Body of pancreas (tissue), 4 donors: ENCODE measurements at regions not wholly inside any gene's neighbourhood (a gene's known extent, or its start where the extent isn't known, plus 50 kb on each side); places are given as distances from the start of the nearest gene placed in this dataset.
A peak's percentile ranks its signal among the peaks of the same experiment; 100 is the strongest.
"Not testable (repeated sequence)": the region's sequence is repeated elsewhere in the genome, so short reads cannot be mapped to it uniquely, and the experiment has no call there.

Experiments
- ATAC-seq: fragments of 150-250 bp; one replicate; pipeline ENCODE4 v1.9.1; 2016
- DNase-seq, 4 donors: peaks; one replicate each; pipeline ENCODE4 v3.0.0-alpha.2; 2019
- H3K27ac ChIP-seq, 4 donors: fragments of 200-600 bp; sonication (generic); 1 replicate in 3 of 4; 2 replicates in 1 of 4; pipeline versions ENCODE4 v1.5.1 to v1.6.1; 2016 to 2019; ENCODE audit warnings: mild to moderate bottlenecking in 1 of 4, mixed read lengths in 1 of 4, moderate library complexity in 1 of 4
- H3K27me3 ChIP-seq, 2 donors: fragments of 200-600 bp; sonication (generic); one replicate each; pipeline ENCODE4 v1.6.0; 2016; ENCODE audit warnings: mild to moderate bottlenecking in 1 of 2
- H3K36me3 ChIP-seq, 2 donors: fragments of 200-600 bp; sonication (generic); replicated peaks in 1 of 2; 2 replicates each; pipeline ENCODE4 v1.5.1; 2016; ENCODE audit warnings: low read depth in 2 of 2; ENCODE audit not compliant: insufficient read depth in 1 of 2
- H3K4me1 ChIP-seq: fragments of 200-600 bp; sonication (generic); one replicate; pipeline ENCODE4 v1.6.0; 2016
- H3K4me3 ChIP-seq, 2 donors: fragments of 200-600 bp; sonication (generic); 1 replicate in 1 of 2; 2 replicates in 1 of 2; pipeline ENCODE4 v1.5.1; 2016 to 2019
- H3K9me3 ChIP-seq, 3 donors: fragments of 200-600 bp; sonication (generic); 1 replicate in 2 of 3; 2 replicates in 1 of 3; pipeline ENCODE4 v1.5.1; 2016
- POLR2A ChIP-seq, 3 donors: fragments of 450-650 bp; IDR thresholded peaks; one replicate each; pipeline ENCODE4 v1.6.1; 2016; ENCODE audit warnings: antibody characterized with exemption in 3 of 3, mild to moderate bottlenecking in 2 of 3
- WGBS, 2 donors: methylation state at CpG; one replicate each; pipeline ENCODE4 v1.1.5; 2017; 5-methylcytosine and 5-hydroxymethylcytosine counted together
- intact Hi-C: fragments of 100-400 bp; cut with DNase I; formaldehyde crosslinking; loops from one replicate; pipeline ENCODE4 v1.15.1; 2023
- TF ChIP-seq, protein P1 (sequence below), 7 experiments: fragments of 450-650 bp in 4 of 7; fragments of 200-600 bp in 3 of 7; sonication (generic) in 3 of 7; IDR thresholded peaks; one replicate each; pipeline ENCODE4 v1.5.1; 2016 to 2019; ENCODE audit warnings: antibody characterized with exemption in 7 of 7

DNA sequence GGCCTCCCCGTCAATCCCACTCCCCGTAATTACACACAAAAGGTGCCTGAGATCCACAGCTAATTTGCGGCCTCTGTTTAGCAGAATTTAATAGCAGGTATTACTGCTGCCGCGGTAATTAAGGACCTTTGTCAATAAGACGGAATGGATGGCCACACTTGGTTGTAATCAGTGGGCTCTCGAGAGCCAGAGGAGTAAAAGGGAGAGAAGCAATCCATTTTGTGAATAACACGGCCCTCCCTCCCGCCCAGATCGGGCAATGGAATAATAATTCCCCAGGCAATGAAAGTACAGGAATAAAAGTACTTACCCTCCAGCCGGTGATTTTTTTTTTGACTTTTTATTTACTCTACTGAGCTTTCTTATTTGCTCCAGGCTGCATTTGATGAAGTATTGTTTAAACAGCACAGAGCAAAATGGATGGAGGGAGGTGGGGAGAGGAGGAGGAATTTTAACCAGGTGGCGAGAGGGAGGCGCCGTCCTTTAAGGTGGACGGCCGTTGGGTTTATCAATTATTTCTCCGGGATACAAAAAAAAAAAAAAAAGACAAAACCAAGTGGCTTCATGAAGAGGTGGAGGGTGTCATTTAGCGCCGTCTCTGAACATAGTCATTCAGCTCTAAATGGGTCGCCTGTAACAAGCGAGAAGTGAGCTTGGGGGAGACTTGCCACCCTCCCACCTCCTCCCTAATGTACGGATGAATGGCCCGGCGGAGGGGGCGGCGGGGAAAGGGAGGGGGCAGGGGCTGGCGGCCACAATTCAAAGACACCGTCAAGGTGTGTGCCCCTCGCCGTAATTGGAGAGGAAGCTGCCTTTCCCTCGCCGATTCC lies 120.3 kb downstream of the BUB3 start:
- no peak overlapping the region for H3K4me3 ChIP-seq
- no peak for ATAC-seq

GRCh38 chr10:123275136-123275564 lies 120.9 kb downstream of the BUB3 start:
- H3K36me3 ChIP-seq: no peaks in the 10 kb centered on the region
- intact Hi-C loops: no loop called here
- peak in 1 of 4 donors; percentile 18 for DNase-seq
- H3K4me1 ChIP-seq: peaks cover 8% of the 10 kb centered on the region
- H3K9me3 ChIP-seq: no peaks in the 10 kb centered on the region
- ATAC-seq: no peak
- no peaks in the 10 kb centered on the region for H3K27me3 ChIP-seq
- WGBS, 2 donors: 2 to 3% methylated on average over 14 of the region's 14 CpGs
- no peak for TF ChIP-seq POLR2A (IDR thresholded peaks at IDR 0.05)
- TF ChIP-seq, protein P1, sequence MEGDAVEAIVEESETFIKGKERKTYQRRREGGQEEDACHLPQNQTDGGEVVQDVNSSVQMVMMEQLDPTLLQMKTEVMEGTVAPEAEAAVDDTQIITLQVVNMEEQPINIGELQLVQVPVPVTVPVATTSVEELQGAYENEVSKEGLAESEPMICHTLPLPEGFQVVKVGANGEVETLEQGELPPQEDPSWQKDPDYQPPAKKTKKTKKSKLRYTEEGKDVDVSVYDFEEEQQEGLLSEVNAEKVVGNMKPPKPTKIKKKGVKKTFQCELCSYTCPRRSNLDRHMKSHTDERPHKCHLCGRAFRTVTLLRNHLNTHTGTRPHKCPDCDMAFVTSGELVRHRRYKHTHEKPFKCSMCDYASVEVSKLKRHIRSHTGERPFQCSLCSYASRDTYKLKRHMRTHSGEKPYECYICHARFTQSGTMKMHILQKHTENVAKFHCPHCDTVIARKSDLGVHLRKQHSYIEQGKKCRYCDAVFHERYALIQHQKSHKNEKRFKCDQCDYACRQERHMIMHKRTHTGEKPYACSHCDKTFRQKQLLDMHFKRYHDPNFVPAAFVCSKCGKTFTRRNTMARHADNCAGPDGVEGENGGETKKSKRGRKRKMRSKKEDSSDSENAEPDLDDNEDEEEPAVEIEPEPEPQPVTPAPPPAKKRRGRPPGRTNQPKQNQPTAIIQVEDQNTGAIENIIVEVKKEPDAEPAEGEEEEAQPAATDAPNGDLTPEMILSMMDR (IDR thresholded peaks at IDR 0.05): no peak
- no peak overlapping the region for H3K27ac ChIP-seq
- H3K4me3 ChIP-seq: no peak overlapping the region

More for the DNA sequence above, 120.3 kb downstream of the BUB3 start:
- DNase-seq: no peak
- WGBS, 2 donors: 17 to 21% methylated on average over 32 of the region's 32 CpGs
- TF ChIP-seq, protein P1 (IDR thresholded peaks at IDR 0.05): no peak
- TF ChIP-seq POLR2A (IDR thresholded peaks at IDR 0.05): no peak
- no peaks in the 10 kb centered on the region for H3K36me3 ChIP-seq
- intact Hi-C loops: no loop called here
- H3K4me1 ChIP-seq: peaks cover 8% of the 10 kb centered on the region
- H3K9me3 ChIP-seq: no peaks in the 10 kb centered on the region
- no peaks in the 10 kb centered on the region for H3K27me3 ChIP-seq
- H3K27ac ChIP-seq: no peak overlapping the region

GRCh38 chr10:123278445-123278844 lies 124.2 kb downstream of the BUB3 start:
- Histone ChIP-seq H3K9me3 (no peaks in the 10 kb centered on the region), H3K4me1 (peaks cover 8% of the 10 kb centered on the region), H3K27ac (no peak overlapping the region), H3K36me3 (no peaks in the 10 kb centered on the region), H3K4me3 (no peak overlapping the region), H3K27me3 (no peaks in the 10 kb centered on the region)
- intact Hi-C loops: no loop called here
- WGBS, 2 donors: 79 to 94% methylated on average over 2 of the region's 2 CpGs
- ATAC-seq: no peak
- no peak for DNase-seq
- TF ChIP-seq, protein P1 (IDR thresholded peaks at IDR 0.05): no peak
- no peak for TF ChIP-seq POLR2A (IDR thresholded peaks at IDR 0.05)

GRCh38 chr10:123283371-123283770 lies 129.2 kb downstream of the BUB3 start:
- H3K27me3 ChIP-seq, H3K36me3 ChIP-seq, H3K4me3 ChIP-seq, H3K27ac ChIP-seq, intact Hi-C loops, H3K9me3 ChIP-seq, H3K4me1 ChIP-seq, ATAC-seq, DNase-seq: not testable (repeated sequence)
- 90 to 96% methylated on average over 8 to 35 of the region's 35 CpGs for WGBS, 2 donors

DNA sequence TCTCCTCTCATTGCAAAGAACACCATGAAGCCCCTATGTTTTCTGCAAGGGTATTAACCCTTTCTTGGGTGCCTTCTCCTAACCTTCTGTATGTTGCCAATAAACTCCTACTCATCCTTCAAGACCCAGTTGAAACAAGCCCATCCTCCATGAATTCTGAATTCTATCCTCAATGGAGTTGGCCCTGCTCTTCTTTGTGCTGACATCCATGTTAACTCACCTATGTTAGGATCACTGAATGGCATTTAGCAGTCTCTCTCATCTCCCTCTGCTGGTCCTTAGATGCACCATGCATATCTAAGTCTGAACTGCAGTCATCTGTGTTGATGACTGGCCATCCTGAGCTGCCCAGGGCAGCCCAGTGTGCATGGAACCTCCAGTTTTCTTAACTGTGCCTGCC lies 129.8 kb downstream of the BUB3 start:
- no peak overlapping the region for H3K27ac ChIP-seq
- no peaks in the 10 kb centered on the region for H3K27me3 ChIP-seq
- TF ChIP-seq, protein P1 (IDR thresholded peaks at IDR 0.05): no peak
- no peak for TF ChIP-seq POLR2A (IDR thresholded peaks at IDR 0.05)
- ATAC-seq (no peak), DNase-seq (no peak)
- no peaks in the 10 kb centered on the region for H3K36me3 ChIP-seq
- no peaks in the 10 kb centered on the region for H3K9me3 ChIP-seq
- no peak overlapping the region for H3K4me3 ChIP-seq
- intact Hi-C loops: no loop called here
- no peaks in the 10 kb centered on the region for H3K4me1 ChIP-seq
